IPS-11a (cell line): ENCODE measurements at regions not wholly inside any gene's neighbourhood (a gene's known extent, or its start where the extent isn't known, plus 50 kb on each side); places are given as distances from the start of the nearest gene placed in this dataset.
"Not testable (repeated sequence)": the region's sequence is repeated elsewhere in the genome, so short reads cannot be mapped to it uniquely, and the experiment has no call there.

ENCODE experiments used
- H3K4me3 ChIP-seq: one replicate; pipeline ENCODE4 v1.5.1; 2013; ENCODE audit warnings: low read depth, low read length, control low read depth

DNA sequence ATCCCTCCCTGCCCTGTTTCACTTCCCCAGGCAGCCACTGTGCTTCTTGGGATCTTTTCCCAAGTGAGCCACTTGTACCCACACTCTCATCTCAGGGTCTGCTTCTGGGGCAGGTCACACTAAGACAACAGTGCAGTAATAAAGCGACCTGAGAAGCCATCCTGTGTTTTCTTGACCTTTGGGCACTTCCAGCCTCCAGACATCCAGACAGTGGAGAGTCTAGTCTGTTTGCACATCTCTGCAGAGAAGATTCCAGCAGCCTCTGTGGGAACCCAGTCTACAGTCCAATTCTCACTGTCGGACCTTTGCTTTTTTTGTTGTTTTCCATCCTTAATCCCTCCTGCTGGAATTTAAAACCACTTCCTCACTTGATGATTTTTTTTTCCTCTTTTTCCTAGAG is 50.3 kb upstream of the ATP6AP2 start:
- no peak overlapping the region for H3K4me3 ChIP-seq

DNA sequence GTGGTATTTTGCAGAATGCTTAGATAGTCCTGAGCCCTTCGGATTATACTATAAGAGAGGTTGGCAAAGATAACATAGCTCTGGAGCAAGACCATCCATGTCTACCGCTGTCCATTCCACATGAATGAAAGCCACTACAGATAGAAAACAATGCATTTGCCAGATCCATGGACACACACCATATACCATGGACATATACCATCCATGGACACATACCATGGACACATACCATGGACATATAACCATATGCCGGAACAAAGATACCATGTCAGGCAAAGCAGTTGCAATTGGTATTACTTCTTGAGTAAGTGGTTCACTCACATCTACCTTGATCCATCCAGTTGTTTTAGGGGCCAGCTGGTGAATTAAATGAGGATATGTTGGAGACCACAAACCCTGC is 53.2 kb upstream of the ATP6AP2 start:
- no peak overlapping the region for H3K4me3 ChIP-seq

DNA sequence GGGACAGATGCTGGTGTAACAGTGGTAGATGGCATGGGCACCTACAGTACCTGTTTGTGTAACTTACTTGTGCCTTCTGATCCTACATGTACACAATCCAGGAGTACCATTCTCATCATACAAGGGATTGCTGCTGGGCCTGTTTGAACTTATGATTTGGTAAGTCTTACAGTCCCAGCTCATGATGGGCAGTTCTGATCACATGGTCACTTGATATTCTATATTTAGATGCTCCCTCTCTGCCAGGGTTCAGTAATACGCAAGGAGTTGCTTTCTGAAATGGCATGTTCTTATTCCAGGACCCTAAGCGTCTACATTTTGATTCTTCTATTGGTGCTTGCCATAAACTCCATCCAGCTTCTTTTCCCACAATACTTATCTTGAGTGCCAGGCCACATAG is 54.4 kb upstream of the ATP6AP2 start:
- no peak overlapping the region for H3K4me3 ChIP-seq

DNA sequence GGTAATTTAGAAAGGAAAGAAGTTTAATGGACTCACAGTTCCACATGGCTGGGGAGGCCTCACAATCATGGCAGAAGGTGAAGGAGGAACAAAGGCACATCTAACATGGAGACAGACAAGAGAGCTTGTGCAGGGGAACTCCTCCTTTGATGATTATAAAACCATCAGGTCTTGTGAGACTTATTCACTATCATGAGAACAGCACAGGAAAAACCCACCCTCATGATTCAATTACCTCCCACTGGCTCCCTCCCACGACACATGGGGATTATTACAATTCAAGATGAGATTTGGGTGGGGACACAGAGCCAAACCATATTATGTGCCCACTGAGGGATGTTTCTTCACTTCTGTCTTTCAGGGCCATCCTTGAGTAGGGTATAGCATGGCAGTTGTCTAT is 54.9 kb upstream of the ATP6AP2 start:
- H3K4me3 ChIP-seq, result not testable (repeated sequence)

DNA sequence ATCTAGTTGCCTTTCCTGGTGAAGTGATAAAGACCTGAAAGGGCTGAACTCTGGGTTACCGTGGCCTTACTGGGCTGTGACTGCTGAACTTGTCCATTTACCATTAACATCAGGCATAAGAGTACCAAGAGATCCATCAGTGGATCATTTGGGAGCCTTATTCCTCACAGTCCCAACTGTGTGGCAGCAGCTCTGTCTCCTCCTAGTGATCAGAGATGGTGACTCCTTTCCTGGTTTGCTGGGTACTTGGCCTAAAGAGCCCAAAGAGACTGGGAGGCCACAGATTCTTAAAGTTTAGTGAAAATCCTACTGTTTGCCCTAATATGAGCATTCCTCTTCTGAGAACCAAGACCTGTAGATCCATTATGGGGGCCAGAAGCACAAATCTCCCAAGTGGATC is 56.3 kb upstream of the ATP6AP2 start:
- H3K4me3 ChIP-seq, result no peak overlapping the region

DNA sequence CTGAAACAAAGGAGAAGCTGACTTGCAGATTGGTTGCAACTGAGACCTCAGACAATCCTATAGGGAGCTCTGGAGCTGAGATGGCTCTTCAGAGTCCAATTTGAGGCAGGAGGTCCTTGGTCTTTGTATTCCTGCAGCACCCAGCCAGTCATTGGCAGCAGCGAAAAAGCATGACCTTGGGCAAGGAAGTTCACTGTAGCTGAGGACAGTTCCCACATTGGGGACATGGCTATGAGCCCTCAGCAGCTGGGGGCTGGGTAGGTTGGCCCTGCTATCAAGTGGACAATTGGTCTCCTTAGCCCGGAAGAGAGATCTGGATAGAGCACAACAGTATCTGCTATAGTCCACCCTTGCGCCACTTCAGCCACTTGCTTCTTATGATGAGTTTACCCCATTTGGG is 56.9 kb upstream of the ATP6AP2 start:
- no peak overlapping the region for H3K4me3 ChIP-seq

DNA sequence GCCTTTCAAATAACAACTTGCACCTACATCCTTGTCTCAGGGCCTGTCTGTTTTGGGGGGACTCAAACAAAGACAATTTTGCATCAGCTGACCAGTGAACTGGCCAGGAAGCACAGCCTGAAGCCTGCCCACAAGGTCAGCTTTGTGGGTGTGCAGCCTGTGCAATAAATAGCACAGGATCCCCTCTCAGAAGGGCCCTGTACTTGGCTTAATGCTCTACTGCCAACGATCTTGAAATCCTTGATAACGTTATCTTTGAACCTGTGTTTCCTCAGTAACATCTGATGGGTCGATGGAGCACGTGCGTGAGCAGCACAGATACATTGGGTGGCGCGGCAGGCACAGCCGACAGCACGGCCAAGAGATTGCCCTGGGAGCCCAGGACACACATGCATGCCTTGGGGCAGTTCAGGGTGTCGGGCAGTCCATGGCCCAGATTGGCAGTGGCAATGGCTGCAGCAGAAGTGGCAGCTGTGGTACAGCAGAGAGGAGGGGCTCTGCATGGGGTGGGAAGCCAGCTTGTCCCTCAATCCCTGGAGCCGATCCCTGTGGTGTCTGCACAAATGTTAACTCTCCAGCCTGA is 58.8 kb upstream of the ATP6AP2 start:
- H3K4me3 ChIP-seq, result no peak overlapping the region

DNA sequence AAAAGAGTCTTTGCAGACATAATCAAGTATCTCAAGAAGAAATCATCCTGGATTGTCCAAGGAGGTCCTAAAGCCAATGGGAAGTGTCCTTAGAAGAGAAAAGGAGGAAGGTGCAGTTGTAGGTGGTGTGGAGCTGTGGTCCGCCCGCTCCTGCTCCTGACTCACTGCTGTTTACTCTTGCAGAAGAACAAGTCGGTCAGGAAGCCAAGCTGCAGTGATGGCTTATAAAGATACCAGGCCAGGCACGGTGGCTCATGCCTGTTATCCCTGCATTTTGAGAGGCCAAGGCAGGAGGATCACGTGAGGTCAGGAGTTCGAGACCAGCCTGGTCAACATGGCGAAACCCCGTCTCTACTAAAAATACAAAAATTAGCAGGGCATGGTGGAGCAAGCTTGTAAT is 66.4 kb upstream of the ATP6AP2 start:
- H3K4me3 ChIP-seq, result no peak overlapping the region

DNA sequence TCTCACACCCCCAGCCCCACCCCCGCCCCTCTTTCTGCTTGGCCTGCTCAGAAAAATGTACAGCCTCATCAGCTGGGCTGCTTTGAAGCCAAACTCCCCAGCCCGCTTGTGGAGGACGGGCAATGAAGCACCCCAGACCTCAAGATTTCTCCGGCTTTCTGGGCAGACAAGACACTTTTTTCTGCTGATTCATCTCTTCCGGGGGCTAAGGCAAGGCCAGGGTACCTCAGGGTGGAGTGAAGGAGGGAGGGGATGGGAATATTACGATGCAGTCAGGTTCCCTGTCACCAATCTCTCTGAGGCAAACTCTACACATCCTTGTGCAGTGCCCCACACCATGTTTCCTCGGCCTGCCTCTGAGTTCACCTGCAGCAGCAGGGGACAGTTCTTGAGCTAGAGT is 66.9 kb upstream of the ATP6AP2 start:
- H3K4me3 ChIP-seq, result no peak overlapping the region

DNA sequence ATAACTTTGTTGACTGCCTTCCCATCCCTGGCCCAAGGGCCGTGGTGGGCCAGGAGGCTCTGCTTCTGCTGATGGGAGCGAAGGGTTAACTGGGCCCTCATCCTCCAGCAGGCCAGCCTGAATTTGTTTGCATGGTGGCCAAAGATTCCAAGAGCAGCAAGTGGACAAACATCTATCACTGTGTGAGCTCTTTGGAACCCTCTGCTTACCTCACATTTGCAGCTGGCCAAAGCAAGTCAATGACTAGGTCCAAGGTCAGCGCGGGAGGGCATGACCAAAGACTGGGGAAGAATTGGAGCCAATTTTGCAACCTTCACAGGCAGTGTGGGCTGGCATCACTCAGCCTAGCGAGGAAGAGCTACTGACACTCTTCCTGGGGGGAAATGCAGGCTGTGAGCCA is 67.8 kb upstream of the ATP6AP2 start:
- no peak overlapping the region for H3K4me3 ChIP-seq

DNA sequence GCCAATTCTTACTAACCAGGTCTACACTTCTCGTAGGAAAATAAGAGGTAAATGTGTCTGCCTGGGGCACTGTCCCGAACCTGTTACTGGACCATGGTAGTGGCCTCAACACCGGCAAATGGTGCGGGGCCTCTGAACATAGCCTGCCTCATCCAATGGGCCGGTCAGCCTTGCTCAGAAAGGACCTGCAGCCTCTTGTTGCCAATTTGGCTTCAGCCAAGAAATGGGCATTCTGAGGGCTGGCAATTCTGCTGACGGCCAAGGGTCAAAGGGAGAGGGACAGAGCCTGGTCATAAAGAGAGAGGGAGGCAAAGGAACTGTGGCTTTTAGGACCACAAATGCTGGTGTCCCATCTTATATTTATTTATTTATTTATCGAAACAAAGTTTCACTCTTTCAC is 69.5 kb upstream of the ATP6AP2 start:
- no peak overlapping the region for H3K4me3 ChIP-seq

DNA sequence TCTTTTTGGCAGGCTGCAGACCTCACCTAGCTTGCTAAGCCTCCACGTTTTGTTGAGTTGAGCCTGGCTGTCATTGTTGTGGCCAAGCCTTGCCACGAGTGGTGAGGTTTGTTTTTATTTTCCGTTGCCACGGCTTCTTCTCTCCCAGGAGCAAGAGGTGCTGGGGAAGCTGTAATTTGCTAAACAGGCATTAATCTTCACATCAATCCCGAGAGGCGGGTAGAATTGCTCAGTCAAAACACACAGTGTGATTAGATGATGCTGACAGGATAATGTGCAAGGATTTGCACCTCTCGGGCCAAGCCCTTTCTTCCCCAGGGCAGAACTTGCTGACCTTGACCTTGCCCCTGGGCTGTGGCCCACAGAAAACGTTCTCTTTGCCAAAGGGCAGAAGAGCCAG is 72.2 kb upstream of the ATP6AP2 start:
- H3K4me3 ChIP-seq, result no peak overlapping the region

DNA sequence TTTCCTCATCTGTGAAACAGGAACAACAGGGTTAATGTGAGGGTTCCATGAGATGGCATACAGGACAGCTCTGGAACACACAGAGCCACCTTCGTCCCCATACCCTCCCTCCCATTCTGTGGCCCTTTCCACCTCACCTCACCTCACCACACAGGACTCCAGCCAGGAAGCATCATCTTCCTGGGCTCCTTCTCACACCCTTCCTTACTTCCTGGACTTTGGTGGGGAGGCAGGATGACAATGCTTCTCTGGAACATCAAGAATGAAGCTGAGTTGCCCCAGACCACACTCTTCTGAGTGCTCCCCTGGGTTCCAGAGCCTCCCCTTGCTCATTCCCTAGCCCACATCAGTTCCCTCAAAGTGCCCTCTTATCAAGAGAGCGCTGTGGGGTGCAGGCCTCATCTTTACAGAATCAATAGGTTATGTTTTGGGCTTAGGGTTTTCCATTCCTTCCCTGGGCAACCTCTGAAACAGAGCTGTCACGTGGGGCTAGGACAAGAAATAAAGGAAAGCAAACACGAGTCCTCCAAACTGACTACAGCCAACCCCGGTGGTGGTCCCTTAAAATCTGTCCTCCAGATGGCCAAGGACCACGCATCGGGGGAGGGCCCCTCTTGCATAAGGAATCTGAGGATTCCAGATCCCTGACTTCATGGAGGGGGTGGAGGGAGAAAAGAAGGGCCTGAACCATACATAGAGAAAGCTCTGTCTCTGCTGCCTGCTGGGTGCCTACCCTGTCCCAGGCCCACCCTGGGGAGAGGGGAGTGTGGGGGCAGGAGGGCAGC is 74.4 kb upstream of the ATP6AP2 start:
- H3K4me3 ChIP-seq, result no peak overlapping the region

DNA sequence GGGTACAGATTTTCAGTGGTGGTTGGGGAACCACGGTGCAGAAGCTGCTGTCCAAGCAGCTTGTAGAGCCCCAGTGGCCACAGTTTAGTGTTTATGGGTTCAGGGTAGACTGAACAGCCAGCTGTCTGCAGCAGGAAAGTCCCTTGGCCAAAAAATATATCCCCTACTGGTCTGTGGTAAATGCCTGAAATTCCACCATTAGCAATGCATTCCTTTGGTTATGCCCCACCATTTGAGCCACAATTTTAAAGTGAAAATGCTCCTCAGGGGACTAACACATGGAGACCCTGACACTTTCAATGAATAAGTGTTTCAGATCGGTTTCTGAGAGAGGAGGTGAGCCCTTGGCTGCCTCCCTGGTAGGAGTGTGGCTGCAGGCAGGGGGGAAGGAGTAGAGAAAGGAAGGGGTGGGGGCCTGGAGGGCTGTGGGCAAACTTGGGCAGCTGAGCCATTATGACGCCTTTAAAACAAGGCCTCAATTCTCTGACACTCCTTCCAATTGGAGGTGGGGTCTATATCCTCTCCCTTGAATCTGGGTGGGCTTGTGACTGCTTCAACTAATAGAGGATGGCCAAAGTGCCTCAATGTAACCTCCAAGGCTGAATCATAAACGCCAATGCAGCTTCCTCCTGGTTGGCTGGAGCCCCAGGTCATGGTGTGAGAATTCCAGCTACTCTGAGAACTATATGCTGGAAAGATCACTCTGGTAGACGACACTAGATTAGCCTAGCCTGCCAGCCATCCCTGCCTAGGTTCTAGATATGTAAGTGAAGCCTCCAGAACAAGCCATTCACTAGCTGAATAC is 75.8 kb upstream of the ATP6AP2 start:
- no peak overlapping the region for H3K4me3 ChIP-seq

DNA sequence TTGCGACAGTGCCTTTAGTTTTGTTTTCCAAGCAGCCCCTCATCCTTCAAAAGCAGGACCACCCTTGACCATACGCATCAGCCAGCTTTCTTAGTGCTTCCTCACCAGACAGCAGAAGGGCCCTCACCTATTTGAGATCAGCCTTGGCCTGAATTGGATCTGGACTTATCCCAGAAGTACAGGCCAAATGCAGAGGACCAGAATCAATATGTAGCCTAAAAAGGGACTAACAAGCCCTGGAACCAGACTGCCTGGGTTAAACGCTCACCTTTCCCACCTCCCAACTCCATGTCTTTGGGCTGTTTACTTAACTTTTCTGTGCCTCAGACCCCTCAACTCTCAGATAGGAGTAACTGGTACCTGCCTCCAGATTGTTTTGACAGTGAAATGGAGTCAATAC is 77.7 kb upstream of the ATP6AP2 start:
- H3K4me3 ChIP-seq, result no peak overlapping the region

DNA sequence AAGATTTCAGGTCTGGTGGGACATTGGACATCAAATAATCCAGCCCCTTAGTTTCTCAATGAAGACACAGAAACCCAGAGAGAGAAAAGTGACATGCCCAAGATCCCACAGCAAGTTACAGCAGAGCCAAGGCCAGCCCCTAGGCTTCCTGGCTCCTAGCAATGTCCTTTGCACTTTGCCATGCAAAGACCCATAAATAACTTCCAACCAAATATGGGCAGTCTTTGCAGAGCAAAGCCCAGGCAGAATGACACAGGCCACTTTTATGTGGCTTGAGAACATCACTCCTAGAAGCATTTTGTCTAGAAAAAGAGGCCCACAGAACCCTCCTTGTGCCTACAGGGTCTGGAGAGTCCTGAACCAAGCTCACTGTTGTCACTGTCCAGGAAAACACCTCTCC is 78.1 kb upstream of the ATP6AP2 start:
- H3K4me3 ChIP-seq, result no peak overlapping the region

DNA sequence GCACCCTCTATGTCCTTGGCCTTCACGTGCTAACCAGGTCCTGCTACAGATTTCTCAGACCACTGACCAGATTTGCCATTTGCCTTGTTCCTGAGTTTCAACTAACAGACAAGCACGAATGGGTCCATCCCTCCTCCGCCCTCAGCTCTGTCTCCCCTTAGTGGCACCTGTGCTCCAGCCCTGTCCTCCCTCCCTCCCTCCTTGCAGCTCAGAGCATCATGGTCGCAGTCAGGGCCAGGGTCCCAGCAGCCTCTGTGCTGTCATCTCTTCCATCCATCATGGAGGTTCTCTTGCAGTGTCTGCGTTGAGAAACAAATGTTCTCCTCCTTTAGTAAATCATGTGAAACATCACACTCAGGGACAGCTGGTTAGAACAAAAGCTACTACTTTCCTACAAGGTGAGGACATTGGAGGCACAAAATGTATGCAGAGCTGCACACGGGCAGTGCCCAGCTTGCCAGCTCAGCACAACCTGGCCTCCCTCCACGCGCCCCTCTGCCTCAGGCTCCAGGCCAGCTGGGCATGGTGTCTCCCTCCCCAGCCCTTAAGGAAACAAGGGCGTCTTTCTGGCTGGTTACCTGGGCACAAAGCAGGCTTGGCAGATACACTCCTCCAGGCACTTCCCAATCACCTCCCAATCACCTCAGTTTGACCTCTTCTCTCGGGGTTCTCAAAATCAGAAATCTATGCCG is 79.5 kb upstream of the ATP6AP2 start:
- H3K4me3 ChIP-seq, result no peak overlapping the region

DNA sequence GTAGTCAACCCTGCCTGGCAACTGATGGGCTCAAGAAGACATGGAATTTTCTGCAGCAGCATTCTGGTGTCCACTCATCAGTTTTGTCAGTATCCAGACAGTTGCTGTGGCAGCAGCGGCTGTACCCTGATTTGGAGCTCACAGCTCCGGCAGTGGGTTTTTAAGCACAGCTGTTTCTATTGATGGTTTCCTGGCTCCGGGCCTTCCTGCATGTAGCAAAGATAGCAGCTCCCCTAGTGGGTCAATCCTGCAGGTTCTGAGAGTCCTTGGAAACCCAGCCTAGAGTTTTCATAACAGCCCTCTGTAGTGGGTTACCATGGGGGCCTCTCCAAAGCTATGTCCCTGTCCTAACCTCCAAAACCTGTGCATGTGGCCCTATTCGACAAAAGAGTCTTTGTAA is 84.0 kb upstream of the ATP6AP2 start:
- no peak overlapping the region for H3K4me3 ChIP-seq

DNA sequence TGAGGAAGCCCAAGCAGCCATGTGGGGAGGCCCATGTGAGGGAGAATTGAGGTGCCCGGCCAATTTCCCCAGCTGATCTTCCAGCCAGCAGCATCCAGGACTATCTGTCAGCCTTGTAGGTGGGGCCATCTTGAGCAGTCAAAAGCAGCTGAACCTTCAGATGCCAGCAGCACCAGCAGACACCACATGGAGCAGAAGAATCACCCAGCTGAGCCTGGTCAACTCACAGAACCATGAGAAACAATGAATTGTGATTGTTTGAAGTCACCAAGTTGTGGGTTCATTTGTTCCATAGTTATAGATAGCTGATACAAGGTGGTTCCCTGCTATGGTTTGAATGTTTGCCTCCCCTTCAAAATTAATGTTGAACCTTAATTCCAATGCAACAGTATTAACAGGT is 85.1 kb upstream of the ATP6AP2 start:
- H3K4me3 ChIP-seq, result no peak overlapping the region

DNA sequence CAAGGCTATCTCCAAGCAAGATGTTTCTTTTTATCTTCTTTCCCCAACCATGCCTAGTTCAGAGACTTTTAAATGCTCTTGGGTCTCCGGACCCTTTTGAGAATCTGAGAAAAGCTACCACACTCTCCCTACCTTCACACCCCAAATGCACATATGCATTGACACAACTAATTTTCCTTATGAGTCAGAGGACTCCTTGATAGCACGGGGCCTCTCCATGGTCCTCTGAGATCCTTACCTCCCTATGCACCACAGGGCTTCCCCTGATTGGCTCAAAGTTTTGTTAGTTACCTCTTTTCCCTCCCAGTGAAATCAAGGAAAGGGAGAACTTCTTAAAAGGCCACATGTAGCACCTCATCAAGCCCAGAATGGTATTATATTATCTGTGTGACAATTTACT is 86.8 kb upstream of the ATP6AP2 start:
- no peak overlapping the region for H3K4me3 ChIP-seq

DNA sequence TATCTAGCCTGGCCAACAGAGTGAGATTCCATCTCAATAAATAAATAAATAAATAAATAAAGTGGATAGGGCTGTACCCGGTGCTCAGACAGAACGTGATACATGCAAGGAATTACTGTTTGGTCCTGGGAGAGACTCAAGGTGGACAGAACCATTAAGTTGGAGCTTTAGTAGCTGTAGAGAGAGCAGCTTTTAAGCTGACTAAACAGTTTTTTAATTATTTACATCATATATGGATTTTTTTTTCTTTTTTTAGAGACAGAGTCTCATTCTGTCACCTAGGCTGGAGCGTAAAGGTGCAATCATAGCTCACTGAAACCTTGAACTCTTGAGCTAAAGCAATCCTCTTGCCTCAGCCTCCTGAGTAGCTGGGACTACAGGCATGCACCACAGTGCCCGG is 92.5 kb upstream of the ATP6AP2 start:
- no peak overlapping the region for H3K4me3 ChIP-seq

DNA sequence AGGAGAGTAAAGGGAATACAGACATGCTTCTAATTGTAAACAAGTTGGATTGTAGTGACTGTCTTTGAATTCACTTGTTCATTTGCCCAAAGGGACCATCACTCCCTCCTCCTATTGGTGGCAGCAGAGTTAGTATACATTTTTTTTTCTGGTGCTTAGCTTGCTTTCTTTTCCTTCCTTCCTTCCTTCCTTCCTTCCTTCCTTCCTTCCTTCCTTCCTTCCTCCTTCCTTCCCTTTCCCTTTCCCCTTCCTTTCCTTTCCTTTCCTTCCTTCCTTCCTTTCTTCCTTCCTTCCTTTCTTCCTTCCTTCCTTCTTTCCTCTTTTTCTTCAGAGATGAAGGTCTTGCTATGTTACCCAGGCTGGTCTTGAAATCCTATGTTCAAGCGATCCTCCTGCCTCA is 94.8 kb upstream of the ATP6AP2 start:
- H3K4me3 ChIP-seq, result no peak overlapping the region
